ENCODE measurements at regions not wholly inside any gene's neighbourhood (a gene's known extent, or its start where the extent isn't known, plus 50 kb on each side); places are given as distances from the start of the nearest gene placed in this dataset.
"Not testable (repeated sequence)": the region's sequence is repeated elsewhere in the genome, so short reads cannot be mapped to it uniquely, and the experiment has no call there.

GRCh38 chrX:128396601-128397000 is 344.4 kb upstream of the ACTRT1 start:
- no peak for ATAC-seq
- no peaks in the 10 kb centered on the region for H3K36me3 ChIP-seq

DNA sequence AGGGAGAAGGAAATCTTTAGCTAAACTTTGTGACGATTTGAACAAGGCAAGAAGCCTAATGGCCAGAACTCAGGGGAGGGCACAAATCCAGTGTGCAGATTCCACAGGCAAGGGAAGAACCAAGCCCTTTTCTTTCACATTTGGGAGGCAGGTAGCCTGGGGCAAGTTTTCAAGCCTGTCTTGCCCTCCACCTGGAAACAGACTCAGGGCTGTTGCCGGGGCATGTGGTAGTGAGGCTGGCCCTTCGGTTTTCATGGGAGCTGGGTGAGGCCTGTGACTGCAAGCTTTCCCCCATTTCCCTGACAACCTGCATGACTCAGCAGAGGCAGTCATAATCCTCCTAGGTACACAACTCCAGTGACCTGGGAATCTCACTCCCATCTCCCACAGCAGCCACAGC is 331.6 kb upstream of the ACTRT1 start:
- H3K36me3 ChIP-seq; intact Hi-C loops (cut with DNase I); H3K4me1 ChIP-seq; DNase-seq; ATAC-seq; H3K27ac ChIP-seq; H3K9me3 ChIP-seq; H3K4me3 ChIP-seq; H3K27me3 ChIP-seq: not testable (repeated sequence)

More at GRCh38 chrX:128396601-128397000, 344.4 kb upstream of the ACTRT1 start:
- Histone ChIP-seq H3K27me3 (no peaks in the 10 kb centered on the region), H3K9me3 (no peaks in the 10 kb centered on the region), H3K27ac (no peak overlapping the region), H3K4me1 (no peaks in the 10 kb centered on the region), H3K4me3 (no peak overlapping the region)
- TF ChIP-seq CTCF (IDR thresholded peaks at IDR 0.05): no peak
- no peak for DNase-seq
- intact Hi-C loops (cut with DNase I): no loop called here

GRCh38 chrX:128365492-128365891 is 313.3 kb upstream of the ACTRT1 start:
- TF ChIP-seq CTCF (IDR thresholded peaks at IDR 0.05): no peak
- Histone ChIP-seq H3K4me3 (no peak overlapping the region), H3K4me1 (no peaks in the 10 kb centered on the region), H3K36me3 (no peaks in the 10 kb centered on the region), H3K27ac (no peak overlapping the region), H3K9me3 (no peaks in the 10 kb centered on the region), H3K27me3 (no peaks in the 10 kb centered on the region)
- intact Hi-C loops (cut with DNase I): no loop called here
- no peak for ATAC-seq
- no peak for DNase-seq

- no peak overlapping the region for H3K27ac ChIP-seq
- intact Hi-C loops (cut with DNase I): no loop called here
- ATAC-seq (no peak), DNase-seq (no peak)
- H3K4me3 ChIP-seq: no peak overlapping the region
- no peaks in the 10 kb centered on the region for H3K36me3 ChIP-seq
- H3K27me3 ChIP-seq: no peaks in the 10 kb centered on the region
- H3K9me3 ChIP-seq: no peaks in the 10 kb centered on the region
- no peaks in the 10 kb centered on the region for H3K4me1 ChIP-seq
- TF ChIP-seq CTCF (IDR thresholded peaks at IDR 0.05): no peak
These were observed 283.5 kb upstream of the ACTRT1 start for GRCh38 chrX:128335671-128336070.

DNA sequence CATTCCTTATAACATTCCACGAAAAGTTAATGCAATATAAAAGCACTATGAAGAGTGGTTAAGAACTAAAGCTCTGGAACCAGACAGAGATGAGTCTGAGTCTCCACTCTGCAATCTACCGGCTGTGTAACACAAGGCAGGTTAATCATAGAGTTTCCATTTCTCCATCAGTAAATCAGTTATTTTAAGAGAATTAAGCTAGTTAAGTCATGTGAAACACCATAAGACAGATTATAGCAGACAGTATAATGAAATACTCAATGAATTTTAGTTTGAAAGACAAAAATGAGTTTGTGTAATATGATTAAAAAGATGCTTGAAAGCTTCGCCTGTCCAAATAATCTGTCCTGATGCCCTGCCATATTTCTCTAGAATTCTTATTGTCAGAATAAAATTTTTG is 282.6 kb upstream of the ACTRT1 start:
- Histone ChIP-seq H3K4me1 (no peaks in the 10 kb centered on the region), H3K36me3 (no peaks in the 10 kb centered on the region), H3K9me3 (no peaks in the 10 kb centered on the region), H3K27me3 (no peaks in the 10 kb centered on the region), H3K27ac (no peak overlapping the region), H3K4me3 (no peak overlapping the region)
- no peak for TF ChIP-seq CTCF (IDR thresholded peaks at IDR 0.05)
- DNase-seq (no peak), ATAC-seq (no peak)
- intact Hi-C loops (cut with DNase I): no loop called here

DNA sequence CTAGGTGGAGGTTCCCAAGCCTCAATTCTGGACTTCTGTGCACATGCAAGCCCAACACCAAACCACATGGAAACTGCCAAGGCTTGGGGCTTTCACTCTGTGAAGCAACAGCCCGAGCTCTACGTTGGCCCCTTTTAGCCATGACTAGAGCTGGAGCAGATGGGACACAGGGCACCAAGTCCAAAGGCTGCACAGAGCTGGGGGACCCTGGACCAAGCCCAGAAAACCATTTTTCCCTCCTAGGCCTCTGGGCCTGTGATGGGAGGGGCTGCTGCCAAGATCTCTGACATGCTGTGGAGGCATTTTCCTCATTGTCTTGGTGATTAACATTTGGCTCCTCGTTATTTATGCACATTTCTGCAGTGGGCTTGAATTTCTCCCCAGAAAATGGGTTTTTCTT is 258.7 kb upstream of the ACTRT1 start:
- ATAC-seq: no peak
- intact Hi-C loops (cut with DNase I): no loop called here
- no peaks in the 10 kb centered on the region for H3K27me3 ChIP-seq
- no peak for TF ChIP-seq CTCF (IDR thresholded peaks at IDR 0.05)
- no peak overlapping the region for H3K4me3 ChIP-seq
- H3K9me3 ChIP-seq: no peaks in the 10 kb centered on the region
- H3K27ac ChIP-seq: no peak overlapping the region
- H3K36me3 ChIP-seq: no peaks in the 10 kb centered on the region
- H3K4me1 ChIP-seq: no peaks in the 10 kb centered on the region
- DNase-seq: no peak

Measured in left lung (tissue), 4 donors.